ENCODE measurements at regions not wholly inside any gene's neighbourhood (a gene's known extent, or its start where the extent isn't known, plus 50 kb on each side); places are given as distances from the start of the nearest gene placed in this dataset.
A peak's percentile ranks its signal among the peaks of the same experiment; 100 is the strongest.
"Not testable (repeated sequence)": the region's sequence is repeated elsewhere in the genome, so short reads cannot be mapped to it uniquely, and the experiment has no call there.

GRCh38 chrX:37509349-37509748 lies 62.1 kb upstream of the LANCL3 start:
- no peak for DNase-seq (ENCODE audit: low spot score)

- DNase-seq (ENCODE audit: low spot score), result not testable (repeated sequence)
These were observed 54.9 kb upstream of the LANCL3 start for GRCh38 chrX:37516512-37516911.

GRCh38 chrX:37519261-37519660 lies 52.2 kb upstream of the LANCL3 start:
- not testable (repeated sequence) for DNase-seq (ENCODE audit: low spot score)

- peak; percentile 2 for DNase-seq (ENCODE audit: low spot score)
These were observed 50.5 kb upstream of the LANCL3 start for GRCh38 chrX:37520860-37521450.

Data from AG08395 (cell line).